ENCODE measurements at regions not wholly inside any gene's neighbourhood (a gene's known extent, or its start where the extent isn't known, plus 50 kb on each side); places are given as distances from the start of the nearest gene placed in this dataset.

DNA sequence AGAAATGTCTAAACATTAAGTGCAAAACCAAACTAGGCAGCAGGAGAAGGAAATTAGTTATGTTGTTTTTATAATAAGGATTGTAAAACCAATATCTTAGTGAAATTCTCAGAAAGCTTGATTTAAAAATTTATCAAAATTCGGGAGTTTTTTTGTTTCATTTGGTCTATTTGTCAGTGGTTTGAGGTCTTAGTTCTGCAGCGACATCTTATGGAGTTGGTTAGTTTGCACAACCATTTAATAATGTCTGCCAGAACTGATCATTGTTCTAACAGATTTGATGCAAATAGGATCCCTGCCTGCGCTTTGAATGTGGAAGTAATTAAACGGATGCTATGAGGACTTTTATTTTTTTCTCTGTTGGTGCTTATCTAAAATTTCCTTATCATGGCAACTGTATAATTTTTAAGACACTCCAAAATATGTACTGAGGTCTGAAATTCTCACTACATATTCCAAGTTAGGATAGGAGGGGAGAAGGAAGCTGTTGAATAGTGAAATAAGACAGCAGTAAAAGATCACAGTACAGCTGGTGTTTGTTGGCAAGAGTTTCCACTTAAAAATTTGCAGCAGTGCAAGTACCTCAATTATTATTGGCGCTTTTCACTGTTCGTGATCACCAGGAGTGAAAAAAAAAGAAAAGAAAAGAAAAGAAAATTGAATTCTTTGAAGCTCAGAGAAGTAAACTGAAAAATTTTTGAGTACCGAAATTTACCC, 2521.4 kb downstream of the ARAP2 start:
- TF ChIP-seq EP300 (IDR thresholded peaks at IDR 0.05; ENCODE audit: borderline replicate concordance) = no peak

DNA sequence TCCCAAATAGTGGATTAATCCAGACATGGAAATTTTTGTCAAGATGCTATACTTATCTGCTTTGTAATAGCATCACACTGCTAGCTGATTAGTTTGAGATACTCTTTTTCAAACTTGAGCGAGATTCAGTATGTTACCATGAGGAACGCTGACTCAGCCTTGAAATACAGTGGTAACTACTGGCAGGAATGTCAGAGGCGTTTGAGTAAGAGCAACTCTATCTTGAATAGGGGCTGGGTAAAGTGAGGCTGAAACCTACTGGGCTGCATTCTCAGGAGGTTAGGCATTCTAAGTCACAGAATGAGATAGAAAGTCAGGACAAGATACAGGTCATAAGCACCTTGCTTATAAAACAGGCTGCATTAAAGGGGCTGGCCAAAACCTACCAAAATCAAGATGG, 2519.6 kb downstream of the ARAP2 start:
- TF ChIP-seq CEBPB (IDR thresholded peaks at IDR 0.05) = no peak
- TF ChIP-seq, protein P1, sequence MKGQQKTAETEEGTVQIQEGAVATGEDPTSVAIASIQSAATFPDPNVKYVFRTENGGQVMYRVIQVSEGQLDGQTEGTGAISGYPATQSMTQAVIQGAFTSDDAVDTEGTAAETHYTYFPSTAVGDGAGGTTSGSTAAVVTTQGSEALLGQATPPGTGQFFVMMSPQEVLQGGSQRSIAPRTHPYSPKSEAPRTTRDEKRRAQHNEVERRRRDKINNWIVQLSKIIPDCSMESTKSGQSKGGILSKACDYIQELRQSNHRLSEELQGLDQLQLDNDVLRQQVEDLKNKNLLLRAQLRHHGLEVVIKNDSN (IDR thresholded peaks at IDR 0.05) = no peak
- TF ChIP-seq YY1 (IDR thresholded peaks at IDR 0.05; ENCODE audit: low read depth) = no peak
- no peak for TF ChIP-seq RAD21 (IDR thresholded peaks at IDR 0.05; ENCODE audit: low read depth)
- TF ChIP-seq TEAD4 (IDR thresholded peaks at IDR 0.05) = no peak
- TF ChIP-seq TAF1 (IDR thresholded peaks at IDR 0.05; ENCODE audit: low read depth) = no peak
- TF ChIP-seq EP300 (IDR thresholded peaks at IDR 0.05; ENCODE audit: borderline replicate concordance) = no peak
- no peak for TF ChIP-seq ZBTB7A (IDR thresholded peaks at IDR 0.05; ENCODE audit: low read depth)
- TF ChIP-seq, protein P2, sequence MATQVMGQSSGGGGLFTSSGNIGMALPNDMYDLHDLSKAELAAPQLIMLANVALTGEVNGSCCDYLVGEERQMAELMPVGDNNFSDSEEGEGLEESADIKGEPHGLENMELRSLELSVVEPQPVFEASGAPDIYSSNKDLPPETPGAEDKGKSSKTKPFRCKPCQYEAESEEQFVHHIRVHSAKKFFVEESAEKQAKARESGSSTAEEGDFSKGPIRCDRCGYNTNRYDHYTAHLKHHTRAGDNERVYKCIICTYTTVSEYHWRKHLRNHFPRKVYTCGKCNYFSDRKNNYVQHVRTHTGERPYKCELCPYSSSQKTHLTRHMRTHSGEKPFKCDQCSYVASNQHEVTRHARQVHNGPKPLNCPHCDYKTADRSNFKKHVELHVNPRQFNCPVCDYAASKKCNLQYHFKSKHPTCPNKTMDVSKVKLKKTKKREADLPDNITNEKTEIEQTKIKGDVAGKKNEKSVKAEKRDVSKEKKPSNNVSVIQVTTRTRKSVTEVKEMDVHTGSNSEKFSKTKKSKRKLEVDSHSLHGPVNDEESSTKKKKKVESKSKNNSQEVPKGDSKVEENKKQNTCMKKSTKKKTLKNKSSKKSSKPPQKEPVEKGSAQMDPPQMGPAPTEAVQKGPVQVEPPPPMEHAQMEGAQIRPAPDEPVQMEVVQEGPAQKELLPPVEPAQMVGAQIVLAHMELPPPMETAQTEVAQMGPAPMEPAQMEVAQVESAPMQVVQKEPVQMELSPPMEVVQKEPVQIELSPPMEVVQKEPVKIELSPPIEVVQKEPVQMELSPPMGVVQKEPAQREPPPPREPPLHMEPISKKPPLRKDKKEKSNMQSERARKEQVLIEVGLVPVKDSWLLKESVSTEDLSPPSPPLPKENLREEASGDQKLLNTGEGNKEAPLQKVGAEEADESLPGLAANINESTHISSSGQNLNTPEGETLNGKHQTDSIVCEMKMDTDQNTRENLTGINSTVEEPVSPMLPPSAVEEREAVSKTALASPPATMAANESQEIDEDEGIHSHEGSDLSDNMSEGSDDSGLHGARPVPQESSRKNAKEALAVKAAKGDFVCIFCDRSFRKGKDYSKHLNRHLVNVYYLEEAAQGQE (IDR thresholded peaks at IDR 0.05; ENCODE audit: low read depth) = no peak
- no peak for TF ChIP-seq TCF12 (IDR thresholded peaks at IDR 0.05; ENCODE audit: low read depth)
- TF ChIP-seq, protein P3, sequence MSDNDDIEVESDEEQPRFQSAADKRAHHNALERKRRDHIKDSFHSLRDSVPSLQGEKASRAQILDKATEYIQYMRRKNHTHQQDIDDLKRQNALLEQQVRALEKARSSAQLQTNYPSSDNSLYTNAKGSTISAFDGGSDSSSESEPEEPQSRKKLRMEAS (IDR thresholded peaks at IDR 0.05) = no peak
- no peak for TF ChIP-seq NFIC (IDR thresholded peaks at IDR 0.05)
- no peak for TF ChIP-seq FOXM1 (IDR thresholded peaks at IDR 0.05; ENCODE audit: borderline replicate concordance, low read depth)
- no peak for TF ChIP-seq CREB1 (IDR thresholded peaks at IDR 0.05; ENCODE audit: low read depth)
- no peak for TF ChIP-seq EGR1 (IDR thresholded peaks at IDR 0.05)

DNA sequence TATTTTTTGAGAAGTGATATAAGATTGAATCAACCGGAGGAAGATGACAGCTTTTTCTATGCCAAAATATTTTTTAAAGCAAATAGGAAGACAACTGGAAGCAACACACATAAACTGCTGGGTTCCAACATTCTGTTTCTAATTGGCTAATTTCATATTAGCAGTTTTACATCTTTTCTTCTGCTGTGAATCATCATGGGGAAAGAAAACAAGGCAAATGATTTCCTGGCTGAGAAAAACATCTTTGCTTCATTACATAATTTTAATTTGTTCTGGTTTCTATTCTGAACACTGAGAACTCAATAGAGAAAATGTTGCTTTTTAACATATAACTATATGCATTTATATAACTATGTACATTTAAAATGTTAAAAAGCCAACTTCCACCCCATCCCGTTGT, 2518.5 kb downstream of the ARAP2 start:
- no peak for TF ChIP-seq EGR1 (IDR thresholded peaks at IDR 0.05)
- TF ChIP-seq, protein P1 (IDR thresholded peaks at IDR 0.05) = no peak
- no peak for TF ChIP-seq TAF1 (IDR thresholded peaks at IDR 0.05; ENCODE audit: low read depth)
- no peak for TF ChIP-seq ZBTB7A (IDR thresholded peaks at IDR 0.05; ENCODE audit: low read depth)
- no peak for TF ChIP-seq TEAD4 (IDR thresholded peaks at IDR 0.05)
- TF ChIP-seq, protein P3 (IDR thresholded peaks at IDR 0.05) = no peak
- TF ChIP-seq EP300 (IDR thresholded peaks at IDR 0.05; ENCODE audit: borderline replicate concordance) = no peak
- TF ChIP-seq RAD21 (IDR thresholded peaks at IDR 0.05; ENCODE audit: low read depth) = no peak
- TF ChIP-seq NFIC (IDR thresholded peaks at IDR 0.05) = no peak

DNA sequence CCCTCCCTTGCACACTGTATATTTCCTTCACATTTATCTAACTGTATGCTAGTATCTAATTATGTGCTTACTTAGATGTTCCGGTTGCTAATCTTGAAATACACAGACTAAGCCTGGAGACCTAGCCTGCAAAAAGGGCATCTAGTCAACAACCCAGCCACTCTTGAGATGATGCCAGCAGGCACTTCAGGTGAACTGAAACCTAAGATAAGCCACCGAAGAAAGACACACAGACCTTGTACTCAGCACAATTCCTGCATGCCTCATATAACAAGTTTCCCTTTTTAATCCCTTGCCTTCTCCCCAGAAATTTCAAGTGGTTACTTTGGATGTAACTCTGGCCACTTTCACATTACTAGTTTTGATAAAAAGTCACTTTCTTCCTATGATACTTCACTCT, 2506.6 kb downstream of the ARAP2 start:
- TF ChIP-seq EGR1 (IDR thresholded peaks at IDR 0.05) (no peak), RAD21 (IDR thresholded peaks at IDR 0.05; ENCODE audit: low read depth) (no peak), TEAD4 (IDR thresholded peaks at IDR 0.05) (no peak), NFIC (IDR thresholded peaks at IDR 0.05) (no peak), CREB1 (IDR thresholded peaks at IDR 0.05; ENCODE audit: low read depth) (no peak), YY1 (IDR thresholded peaks at IDR 0.05; ENCODE audit: low read depth) (no peak), TCF12 (IDR thresholded peaks at IDR 0.05; ENCODE audit: low read depth) (no peak), TAF1 (IDR thresholded peaks at IDR 0.05; ENCODE audit: low read depth) (no peak), ZBTB7A (IDR thresholded peaks at IDR 0.05; ENCODE audit: low read depth) (no peak), EP300 (IDR thresholded peaks at IDR 0.05; ENCODE audit: borderline replicate concordance) (no peak), CEBPB (IDR thresholded peaks at IDR 0.05) (no peak)
- TF ChIP-seq, protein P3 (IDR thresholded peaks at IDR 0.05) = no peak
- TF ChIP-seq, protein P1 (IDR thresholded peaks at IDR 0.05) = no peak

DNA sequence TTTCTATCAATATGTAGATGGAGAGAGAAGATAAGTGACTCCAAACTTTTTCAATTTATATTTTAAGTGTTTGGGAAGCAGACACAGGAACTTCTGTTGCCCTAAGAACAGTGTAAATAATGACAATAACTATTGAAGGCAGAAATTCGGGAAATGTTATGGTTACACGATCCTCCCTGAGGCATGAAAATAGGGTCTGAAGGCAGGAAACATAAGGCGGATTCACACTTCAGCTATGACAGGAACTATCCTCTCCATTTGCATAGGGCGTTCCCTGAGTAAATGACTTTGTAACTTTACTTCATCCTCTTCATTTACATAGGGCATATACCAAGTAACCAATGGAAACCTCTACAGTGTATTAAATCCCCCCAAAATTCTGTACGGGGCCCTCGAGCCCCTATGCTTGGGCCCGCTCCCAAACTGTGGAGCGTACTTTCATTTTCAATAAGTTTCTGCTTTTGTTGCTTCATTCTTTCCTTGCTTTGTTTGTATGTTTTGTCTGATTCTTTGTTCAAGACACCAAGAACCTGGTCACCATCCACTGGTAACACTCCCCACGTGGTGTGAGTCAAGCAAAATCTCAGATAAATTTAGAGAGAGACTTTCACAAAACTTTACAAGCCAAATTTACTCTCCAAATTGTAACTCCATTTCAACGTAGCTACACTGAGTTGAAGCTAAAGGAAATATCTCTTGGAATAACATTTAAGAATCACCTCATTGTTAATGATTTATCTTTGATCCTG, 2504.3 kb downstream of the ARAP2 start:
- TF ChIP-seq NFIC (IDR thresholded peaks at IDR 0.05) = no peak
- TF ChIP-seq TEAD4 (IDR thresholded peaks at IDR 0.05) = no peak
- no peak for TF ChIP-seq FOXM1 (IDR thresholded peaks at IDR 0.05; ENCODE audit: borderline replicate concordance, low read depth)
- TF ChIP-seq RAD21 (IDR thresholded peaks at IDR 0.05; ENCODE audit: low read depth) = no peak
- no peak for TF ChIP-seq TAF1 (IDR thresholded peaks at IDR 0.05; ENCODE audit: low read depth)
- no peak for TF ChIP-seq TCF12 (IDR thresholded peaks at IDR 0.05; ENCODE audit: low read depth)
- no peak for TF ChIP-seq EGR1 (IDR thresholded peaks at IDR 0.05)
- TF ChIP-seq CEBPB (IDR thresholded peaks at IDR 0.05) = no peak
- TF ChIP-seq, protein P3 (IDR thresholded peaks at IDR 0.05) = no peak
- TF ChIP-seq, protein P1 (IDR thresholded peaks at IDR 0.05) = no peak
- TF ChIP-seq, protein P2 (IDR thresholded peaks at IDR 0.05; ENCODE audit: low read depth) = no peak
- TF ChIP-seq EP300 (IDR thresholded peaks at IDR 0.05; ENCODE audit: borderline replicate concordance) = no peak
- no peak for TF ChIP-seq YY1 (IDR thresholded peaks at IDR 0.05; ENCODE audit: low read depth)
- no peak for TF ChIP-seq CREB1 (IDR thresholded peaks at IDR 0.05; ENCODE audit: low read depth)
- TF ChIP-seq ZBTB7A (IDR thresholded peaks at IDR 0.05; ENCODE audit: low read depth) = no peak
